H1 (cell line): ENCODE measurements at regions not wholly inside any gene's neighbourhood (a gene's known extent, or its start where the extent isn't known, plus 50 kb on each side); places are given as distances from the start of the nearest gene placed in this dataset.

Experiments used
- EZH2 ChIP-seq: fragments of 200-600 bp; sonication (generic); IDR thresholded peaks from 2 replicates; pipeline ENCODE4 v1.7.1; 2012; ENCODE audit warnings: low read depth, mild to moderate bottlenecking, moderate library complexity, low read length, inconsistent platforms; ENCODE audit not compliant: severe bottlenecking
- GABPA ChIP-seq: IDR thresholded peaks from 2 replicates; pipeline ENCODE4 v1.6.1; 2011; ENCODE audit warnings: mild to moderate bottlenecking, low read length, moderate library complexity, borderline replicate concordance; ENCODE audit not compliant: insufficient read depth
- JUN ChIP-seq: IDR thresholded peaks from 2 replicates; pipeline ENCODE4 v1.6.1; 2011; ENCODE audit warnings: low read depth, mild to moderate bottlenecking, improper control_type of control experiment, low read length
- RAD21 ChIP-seq, 2 experiments: IDR thresholded peaks in 1 of 2; conservative IDR thresholded peaks in 1 of 2; 2 replicates each; pipeline ENCODE4 v1.6.1; 2011; ENCODE audit warnings: low read depth in 2 of 2, low read length in 2 of 2, improper control_type of control experiment in 1 of 2, inconsistent platforms in 1 of 2, mild to moderate bottlenecking in 1 of 2, moderate library complexity in 1 of 2
- RBBP5 ChIP-seq: IDR thresholded peaks from 2 replicates; pipeline ENCODE4 v1.7.1; 2012; ENCODE audit warnings: low read depth, mild to moderate bottlenecking, inconsistent platforms, low read length, moderate library complexity, borderline replicate concordance
- SIX5 ChIP-seq: IDR thresholded peaks from 2 replicates; pipeline ENCODE4 v1.6.1; 2011; ENCODE audit warnings: mild to moderate bottlenecking, low read depth, low read length
- TF ChIP-seq, protein P1 (sequence below): fragments of 300-600 bp; sonication (generic); IDR thresholded peaks from 2 replicates; pipeline ENCODE4 v1.7.1; 2012; ENCODE audit warnings: low read length, moderate library complexity, mild to moderate bottlenecking, inconsistent platforms; ENCODE audit not compliant: insufficient replicate concordance

DNA sequence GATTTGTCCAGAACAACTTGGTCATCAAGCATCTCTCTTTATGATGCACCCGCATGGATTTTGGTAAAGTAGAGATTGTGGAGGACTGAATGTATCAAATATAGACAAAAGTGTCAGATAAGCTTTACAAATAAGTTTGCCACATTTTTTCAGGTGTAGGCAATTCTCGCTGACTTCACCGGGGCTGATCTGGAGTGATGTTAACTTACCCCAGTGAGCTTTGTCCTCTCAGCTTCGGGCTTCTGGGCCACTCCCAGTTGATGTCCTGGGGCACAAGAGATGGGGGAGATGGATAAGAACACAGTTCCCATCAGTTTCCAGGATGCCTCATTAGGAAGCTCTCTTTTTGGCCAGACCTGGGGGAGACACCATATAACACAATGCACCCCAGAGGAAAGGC lies 117.7 kb downstream of the ETS2 start (continued):
- TF ChIP-seq, protein P1, sequence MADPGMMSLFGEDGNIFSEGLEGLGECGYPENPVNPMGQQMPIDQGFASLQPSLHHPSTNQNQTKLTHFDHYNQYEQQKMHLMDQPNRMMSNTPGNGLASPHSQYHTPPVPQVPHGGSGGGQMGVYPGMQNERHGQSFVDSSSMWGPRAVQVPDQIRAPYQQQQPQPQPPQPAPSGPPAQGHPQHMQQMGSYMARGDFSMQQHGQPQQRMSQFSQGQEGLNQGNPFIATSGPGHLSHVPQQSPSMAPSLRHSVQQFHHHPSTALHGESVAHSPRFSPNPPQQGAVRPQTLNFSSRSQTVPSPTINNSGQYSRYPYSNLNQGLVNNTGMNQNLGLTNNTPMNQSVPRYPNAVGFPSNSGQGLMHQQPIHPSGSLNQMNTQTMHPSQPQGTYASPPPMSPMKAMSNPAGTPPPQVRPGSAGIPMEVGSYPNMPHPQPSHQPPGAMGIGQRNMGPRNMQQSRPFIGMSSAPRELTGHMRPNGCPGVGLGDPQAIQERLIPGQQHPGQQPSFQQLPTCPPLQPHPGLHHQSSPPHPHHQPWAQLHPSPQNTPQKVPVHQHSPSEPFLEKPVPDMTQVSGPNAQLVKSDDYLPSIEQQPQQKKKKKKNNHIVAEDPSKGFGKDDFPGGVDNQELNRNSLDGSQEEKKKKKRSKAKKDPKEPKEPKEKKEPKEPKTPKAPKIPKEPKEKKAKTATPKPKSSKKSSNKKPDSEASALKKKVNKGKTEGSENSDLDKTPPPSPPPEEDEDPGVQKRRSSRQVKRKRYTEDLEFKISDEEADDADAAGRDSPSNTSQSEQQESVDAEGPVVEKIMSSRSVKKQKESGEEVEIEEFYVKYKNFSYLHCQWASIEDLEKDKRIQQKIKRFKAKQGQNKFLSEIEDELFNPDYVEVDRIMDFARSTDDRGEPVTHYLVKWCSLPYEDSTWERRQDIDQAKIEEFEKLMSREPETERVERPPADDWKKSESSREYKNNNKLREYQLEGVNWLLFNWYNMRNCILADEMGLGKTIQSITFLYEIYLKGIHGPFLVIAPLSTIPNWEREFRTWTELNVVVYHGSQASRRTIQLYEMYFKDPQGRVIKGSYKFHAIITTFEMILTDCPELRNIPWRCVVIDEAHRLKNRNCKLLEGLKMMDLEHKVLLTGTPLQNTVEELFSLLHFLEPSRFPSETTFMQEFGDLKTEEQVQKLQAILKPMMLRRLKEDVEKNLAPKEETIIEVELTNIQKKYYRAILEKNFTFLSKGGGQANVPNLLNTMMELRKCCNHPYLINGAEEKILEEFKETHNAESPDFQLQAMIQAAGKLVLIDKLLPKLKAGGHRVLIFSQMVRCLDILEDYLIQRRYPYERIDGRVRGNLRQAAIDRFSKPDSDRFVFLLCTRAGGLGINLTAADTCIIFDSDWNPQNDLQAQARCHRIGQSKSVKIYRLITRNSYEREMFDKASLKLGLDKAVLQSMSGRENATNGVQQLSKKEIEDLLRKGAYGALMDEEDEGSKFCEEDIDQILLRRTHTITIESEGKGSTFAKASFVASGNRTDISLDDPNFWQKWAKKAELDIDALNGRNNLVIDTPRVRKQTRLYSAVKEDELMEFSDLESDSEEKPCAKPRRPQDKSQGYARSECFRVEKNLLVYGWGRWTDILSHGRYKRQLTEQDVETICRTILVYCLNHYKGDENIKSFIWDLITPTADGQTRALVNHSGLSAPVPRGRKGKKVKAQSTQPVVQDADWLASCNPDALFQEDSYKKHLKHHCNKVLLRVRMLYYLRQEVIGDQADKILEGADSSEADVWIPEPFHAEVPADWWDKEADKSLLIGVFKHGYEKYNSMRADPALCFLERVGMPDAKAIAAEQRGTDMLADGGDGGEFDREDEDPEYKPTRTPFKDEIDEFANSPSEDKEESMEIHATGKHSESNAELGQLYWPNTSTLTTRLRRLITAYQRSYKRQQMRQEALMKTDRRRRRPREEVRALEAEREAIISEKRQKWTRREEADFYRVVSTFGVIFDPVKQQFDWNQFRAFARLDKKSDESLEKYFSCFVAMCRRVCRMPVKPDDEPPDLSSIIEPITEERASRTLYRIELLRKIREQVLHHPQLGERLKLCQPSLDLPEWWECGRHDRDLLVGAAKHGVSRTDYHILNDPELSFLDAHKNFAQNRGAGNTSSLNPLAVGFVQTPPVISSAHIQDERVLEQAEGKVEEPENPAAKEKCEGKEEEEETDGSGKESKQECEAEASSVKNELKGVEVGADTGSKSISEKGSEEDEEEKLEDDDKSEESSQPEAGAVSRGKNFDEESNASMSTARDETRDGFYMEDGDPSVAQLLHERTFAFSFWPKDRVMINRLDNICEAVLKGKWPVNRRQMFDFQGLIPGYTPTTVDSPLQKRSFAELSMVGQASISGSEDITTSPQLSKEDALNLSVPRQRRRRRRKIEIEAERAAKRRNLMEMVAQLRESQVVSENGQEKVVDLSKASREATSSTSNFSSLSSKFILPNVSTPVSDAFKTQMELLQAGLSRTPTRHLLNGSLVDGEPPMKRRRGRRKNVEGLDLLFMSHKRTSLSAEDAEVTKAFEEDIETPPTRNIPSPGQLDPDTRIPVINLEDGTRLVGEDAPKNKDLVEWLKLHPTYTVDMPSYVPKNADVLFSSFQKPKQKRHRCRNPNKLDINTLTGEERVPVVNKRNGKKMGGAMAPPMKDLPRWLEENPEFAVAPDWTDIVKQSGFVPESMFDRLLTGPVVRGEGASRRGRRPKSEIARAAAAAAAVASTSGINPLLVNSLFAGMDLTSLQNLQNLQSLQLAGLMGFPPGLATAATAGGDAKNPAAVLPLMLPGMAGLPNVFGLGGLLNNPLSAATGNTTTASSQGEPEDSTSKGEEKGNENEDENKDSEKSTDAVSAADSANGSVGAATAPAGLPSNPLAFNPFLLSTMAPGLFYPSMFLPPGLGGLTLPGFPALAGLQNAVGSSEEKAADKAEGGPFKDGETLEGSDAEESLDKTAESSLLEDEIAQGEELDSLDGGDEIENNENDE = no peak
- TF ChIP-seq EZH2 (no peak), RAD21 (IDR thresholded peaks at IDR 0.05 in 1 of 2, conservative IDR thresholded peaks at IDR 0.05 in 1 of 2; ENCODE audit: low read depth in 2 of 2, low read length in 2 of 2) (no peak), SIX5 (no peak), RBBP5 (no peak), GABPA (no peak), JUN (no peak)
